COLO668 (cell line): ENCODE measurements at regions not wholly inside any gene's neighbourhood (a gene's known extent, or its start where the extent isn't known, plus 50 kb on each side); places are given as distances from the start of the nearest gene placed in this dataset.

Source experiments
- DNase-seq: peaks from one replicate; lab custom pipeline; 2025; ENCODE audit not compliant: unreplicated experiment; lab: John Stamatoyannopoulos, UW

DNA sequence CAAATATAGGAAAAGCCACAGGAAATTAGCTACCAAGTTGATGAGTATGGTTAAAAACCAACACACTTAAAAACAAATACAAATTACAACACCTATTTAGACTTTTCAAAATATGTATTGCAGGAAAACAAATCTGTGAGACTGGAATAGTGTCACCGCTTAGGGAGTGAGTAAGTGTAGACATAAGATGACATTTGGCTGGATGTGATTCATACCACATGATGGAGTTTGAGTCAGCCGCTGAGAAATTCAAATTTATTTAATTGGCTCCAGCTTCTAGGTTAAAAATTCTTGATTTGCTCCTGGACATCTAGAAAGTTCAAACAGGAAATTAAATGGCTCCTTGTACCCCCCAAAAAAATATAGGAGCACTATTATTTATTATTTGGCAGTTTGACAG, 531.7 kb downstream of the SLITRK1 start:
- no peak for DNase-seq

DNA sequence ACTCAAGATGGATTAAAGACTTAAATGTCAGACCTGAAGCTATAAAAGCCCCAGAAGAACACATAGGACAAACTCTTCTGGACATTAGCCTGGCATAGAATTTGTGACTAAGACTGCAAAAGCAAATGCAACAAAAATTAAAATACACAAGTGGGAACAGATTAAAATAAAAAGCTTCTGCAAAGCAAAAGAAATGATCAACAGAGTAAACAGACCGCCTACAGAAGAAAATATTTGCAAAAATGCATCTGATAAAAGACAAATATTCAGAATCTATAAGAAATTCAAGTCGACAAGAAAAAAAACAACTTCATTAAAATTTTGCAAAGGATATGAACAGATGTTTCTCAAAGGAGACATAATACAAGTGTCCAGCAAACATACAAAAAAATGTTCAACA, 537.8 kb downstream of the SLITRK1 start:
- DNase-seq: no peak

DNA sequence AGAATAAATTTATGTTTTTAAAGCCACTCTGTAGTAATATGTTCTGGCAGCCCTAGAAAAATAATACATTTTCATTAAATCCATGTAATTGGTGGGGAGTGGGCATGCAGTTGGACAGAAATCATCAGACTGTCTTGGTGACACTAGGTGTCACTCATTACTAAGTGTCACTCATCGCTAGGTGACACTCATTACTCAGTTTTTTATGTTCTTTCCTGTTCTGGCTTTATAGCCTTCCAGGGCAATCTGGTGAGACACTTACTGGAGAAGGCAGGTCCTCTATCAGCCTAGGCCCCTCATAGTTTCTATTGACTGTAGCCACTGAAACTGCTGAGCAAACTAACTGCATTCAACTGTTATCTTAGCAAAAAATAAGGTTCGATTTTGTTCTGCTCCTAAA, 542.1 kb downstream of the SLITRK1 start:
- no peak for DNase-seq

DNA sequence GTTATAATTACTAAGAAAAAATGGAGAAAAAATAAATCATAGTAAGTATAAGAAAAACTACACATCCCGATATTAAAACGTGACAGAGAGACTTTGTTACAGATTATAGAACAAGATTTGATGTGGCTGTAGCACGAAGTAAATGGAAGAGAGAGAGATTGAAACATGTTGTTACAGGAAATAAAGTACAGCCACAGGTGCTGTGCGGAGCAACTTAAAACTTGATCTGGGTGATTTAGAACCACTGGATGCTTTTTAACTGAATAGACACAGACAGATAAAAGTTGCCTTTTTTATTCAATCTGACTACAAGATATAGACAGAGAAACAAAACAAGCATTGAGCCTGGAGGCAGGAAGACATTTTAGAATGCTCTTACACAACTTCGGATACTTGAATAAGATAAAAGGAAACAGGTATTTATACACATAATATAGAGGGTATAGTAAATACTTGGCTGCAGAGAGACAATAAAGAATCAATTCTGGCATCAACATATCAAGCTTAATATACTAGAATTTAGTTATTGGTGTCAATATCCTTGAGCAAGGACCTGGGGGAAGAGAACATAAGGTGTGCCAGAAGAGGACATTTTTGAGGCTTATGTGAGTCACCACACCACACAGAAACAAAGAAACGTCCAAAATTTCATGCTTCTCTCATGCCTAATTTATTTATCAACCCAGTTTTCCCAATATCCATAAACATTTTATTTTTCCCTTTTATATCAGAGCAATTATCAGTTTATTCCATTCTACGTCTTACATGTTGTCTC, 548.5 kb downstream of the SLITRK1 start:
- no peak for DNase-seq

- DNase-seq: no peak
Observed at GRCh38 chr13:83332751-83333150, 549.5 kb downstream of the SLITRK1 start.

- DNase-seq: no peak
Observed at GRCh38 chr13:83327091-83327490, 555.2 kb downstream of the SLITRK1 start.

DNA sequence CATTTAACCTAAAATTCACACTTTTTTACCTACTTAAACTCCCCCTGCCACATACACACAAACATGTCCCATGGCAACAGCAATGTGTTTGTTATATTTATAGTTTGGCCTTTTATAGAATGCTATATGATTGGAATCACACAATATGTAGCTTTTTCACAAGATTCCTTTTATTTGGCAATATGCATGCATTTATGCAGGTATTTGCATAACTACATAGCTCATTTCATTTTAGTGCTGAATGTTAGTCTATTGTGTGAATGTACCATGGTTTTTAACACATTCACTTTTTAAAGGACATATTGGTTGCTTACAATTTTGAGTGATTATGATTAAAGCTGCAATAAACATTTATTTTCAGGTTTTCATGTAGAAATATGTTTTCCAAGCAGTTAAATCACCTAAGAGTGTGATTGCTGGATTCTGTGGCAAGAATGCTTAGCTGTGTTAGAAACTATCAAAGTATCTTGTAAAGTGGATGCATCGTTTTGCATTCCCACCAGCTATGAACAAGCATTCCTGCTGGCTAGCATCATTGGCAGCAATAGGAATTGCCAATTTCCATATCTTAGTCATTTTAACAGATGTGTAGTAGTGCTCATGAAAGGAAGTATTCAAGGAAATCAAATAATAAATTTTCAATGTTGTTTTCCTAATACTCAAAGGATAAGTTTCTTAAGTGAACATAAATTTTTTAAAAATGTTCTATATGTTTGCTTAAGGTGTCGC, 557.0 kb downstream of the SLITRK1 start:
- DNase-seq: no peak

- no peak for DNase-seq
Observed at GRCh38 chr13:83311886-83312577, 570.2 kb downstream of the SLITRK1 start.

DNA sequence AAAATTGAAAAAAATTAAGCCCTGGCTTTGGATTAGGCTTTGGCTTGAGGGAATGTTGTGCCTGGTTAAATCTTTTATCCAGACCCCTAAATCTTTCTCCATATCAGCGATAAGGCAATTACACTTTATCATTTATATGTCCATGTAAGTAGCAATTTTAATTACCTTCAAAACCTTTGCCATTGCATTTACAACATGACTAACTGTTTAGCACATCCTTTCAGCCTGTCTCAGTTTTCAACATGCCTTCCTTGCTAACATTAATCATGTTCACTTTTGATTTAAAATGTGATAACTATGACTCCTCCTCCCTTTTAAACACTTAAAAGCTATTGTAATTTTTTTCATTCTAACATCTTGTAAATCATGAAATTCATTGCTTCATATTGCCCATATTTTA, 583.7 kb downstream of the SLITRK1 start:
- DNase-seq: no peak

DNA sequence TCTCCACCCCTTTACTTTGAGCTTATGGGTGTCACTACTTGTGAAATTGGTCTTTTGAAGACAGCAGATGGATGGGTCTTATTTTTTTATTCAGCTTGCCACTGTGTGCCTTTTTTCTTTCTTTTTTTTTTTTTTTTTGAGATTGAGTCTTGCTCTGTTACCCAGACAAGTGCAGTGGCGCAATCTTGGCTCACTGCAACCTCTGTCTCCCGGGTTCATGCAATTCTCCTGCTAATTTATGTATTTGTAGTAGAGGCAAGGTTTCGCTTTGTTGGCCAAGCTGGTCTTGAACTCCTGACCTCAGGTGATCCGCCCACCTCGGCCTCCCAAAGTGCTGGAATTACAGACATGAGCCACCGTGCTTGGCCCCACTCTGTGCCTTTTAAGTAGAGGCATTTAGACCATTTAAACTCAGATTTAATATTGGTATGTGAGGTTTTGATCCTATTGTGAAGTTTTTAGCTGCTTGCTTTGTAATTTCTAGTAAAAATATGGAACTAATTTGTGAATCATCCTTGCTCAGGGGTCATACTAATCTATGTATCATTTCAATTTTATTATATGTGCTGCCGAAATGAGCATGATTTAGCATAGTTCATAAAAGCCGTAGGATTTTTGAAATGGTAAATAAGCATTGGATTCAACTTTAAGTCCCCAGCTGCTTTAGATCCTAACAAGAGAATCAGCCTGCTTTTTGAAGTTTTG, 584.5 kb downstream of the SLITRK1 start:
- no peak for DNase-seq

DNA sequence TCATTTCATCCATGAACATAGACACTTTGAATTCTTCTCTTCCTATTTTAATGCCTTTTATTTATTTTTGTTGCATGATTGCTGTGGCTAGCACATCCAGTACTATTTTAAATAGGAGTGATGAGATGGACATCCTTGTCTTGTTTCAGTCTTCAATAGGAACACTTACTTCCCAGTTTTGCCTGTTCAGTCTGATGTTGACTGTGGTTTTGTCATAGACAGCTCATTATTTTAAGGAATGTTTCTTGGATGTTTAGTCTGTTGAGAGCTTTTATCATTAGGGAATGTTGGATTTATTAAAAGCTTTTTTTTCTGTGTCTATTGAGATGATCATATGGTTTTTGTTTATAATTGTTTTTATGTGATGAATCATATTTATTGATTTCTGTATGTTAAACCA, 586.6 kb downstream of the SLITRK1 start:
- DNase-seq: no peak

GRCh38 chr13:83286737-83287136, 595.5 kb downstream of the SLITRK1 start:
- DNase-seq: no peak

- no peak for DNase-seq
Observed at GRCh38 chr13:83281654-83282053, 600.6 kb downstream of the SLITRK1 start.

- DNase-seq: no peak
Observed at GRCh38 chr13:83274679-83275078, 607.6 kb downstream of the SLITRK1 start.

DNA sequence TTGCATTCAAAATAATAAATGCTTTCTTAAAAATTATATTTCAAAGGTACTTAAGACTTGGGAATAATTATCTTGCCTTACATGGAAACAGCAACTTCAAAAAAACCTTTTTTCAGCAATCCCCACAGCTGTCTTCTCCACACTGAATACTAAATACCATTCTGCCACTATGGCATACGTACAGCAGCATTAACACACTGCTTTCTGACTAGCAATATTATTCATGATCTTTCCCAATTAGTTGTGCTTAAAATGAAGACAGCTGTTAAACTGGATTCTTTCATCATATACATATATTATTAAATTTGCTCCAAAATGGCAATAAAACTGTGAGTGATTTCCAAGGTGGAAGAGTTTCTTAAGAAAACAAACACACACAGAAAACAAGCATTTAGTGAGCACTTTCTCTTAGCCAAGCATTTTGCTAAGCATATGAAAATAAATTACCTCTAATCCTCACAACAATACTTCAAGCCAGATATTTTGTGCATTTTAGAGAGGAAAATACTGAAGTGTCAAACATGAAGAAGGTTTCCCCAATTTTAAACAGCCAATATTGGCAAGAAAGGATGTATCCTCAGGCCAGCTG, 609.5 kb downstream of the SLITRK1 start:
- no peak for DNase-seq

DNA sequence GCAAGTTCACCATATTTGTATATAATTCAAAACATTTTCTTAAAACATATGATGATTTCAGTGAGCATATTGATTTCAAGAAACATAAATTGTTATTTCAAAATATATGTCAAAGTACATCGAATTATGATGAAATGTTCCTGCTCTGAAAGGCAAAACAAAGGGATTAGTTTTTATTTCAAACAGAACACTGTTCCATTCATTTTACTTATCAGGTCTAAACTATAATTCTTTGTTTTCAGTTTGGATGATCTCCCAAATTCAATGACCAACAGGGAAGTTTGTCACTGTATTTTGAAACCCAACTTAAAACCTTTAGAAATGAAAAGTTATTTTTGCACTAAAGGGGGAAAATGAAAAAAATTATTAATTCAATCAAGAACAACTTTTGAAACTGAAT, 610.2 kb downstream of the SLITRK1 start:
- DNase-seq: no peak

DNA sequence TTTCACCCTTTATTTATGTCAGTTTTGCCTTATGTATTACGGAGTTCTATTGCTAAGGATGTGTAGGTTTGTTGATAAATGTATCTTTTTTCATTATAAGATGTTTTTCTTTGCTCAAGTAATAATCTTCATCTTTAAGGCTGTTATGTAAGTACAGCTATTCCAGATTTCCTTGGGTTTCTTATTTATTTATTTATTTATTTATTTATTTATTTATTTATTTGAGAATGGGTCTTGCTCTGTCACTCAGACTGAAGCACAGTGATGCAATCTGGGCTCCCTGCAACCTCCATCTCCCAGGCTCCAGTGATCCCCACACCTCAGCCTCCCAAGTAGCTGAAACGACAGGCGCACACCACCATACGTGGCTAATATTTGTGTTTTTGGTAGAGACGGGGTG, 617.0 kb downstream of the SLITRK1 start:
- DNase-seq: no peak

- DNase-seq: no peak
Observed at GRCh38 chr13:83248751-83249150, 633.5 kb downstream of the SLITRK1 start.

- DNase-seq: no peak
Observed at GRCh38 chr13:83232626-83233025, 649.6 kb downstream of the SLITRK1 start.

- no peak for DNase-seq
Observed at GRCh38 chr13:83229574-83230305, 652.5 kb downstream of the SLITRK1 start.
